ENCODE measurements at regions not wholly inside any gene's neighbourhood (a gene's known extent, or its start where the extent isn't known, plus 50 kb on each side); places are given as distances from the start of the nearest gene placed in this dataset.

GRCh38 chr2:226339616-226340015 lies 460.0 kb downstream of the IRS1 start:
- no peak overlapping the region for H3K27ac Mint-ChIP-seq (ENCODE audit: unreplicated experiment)
- TF ChIP-seq, protein P1, sequence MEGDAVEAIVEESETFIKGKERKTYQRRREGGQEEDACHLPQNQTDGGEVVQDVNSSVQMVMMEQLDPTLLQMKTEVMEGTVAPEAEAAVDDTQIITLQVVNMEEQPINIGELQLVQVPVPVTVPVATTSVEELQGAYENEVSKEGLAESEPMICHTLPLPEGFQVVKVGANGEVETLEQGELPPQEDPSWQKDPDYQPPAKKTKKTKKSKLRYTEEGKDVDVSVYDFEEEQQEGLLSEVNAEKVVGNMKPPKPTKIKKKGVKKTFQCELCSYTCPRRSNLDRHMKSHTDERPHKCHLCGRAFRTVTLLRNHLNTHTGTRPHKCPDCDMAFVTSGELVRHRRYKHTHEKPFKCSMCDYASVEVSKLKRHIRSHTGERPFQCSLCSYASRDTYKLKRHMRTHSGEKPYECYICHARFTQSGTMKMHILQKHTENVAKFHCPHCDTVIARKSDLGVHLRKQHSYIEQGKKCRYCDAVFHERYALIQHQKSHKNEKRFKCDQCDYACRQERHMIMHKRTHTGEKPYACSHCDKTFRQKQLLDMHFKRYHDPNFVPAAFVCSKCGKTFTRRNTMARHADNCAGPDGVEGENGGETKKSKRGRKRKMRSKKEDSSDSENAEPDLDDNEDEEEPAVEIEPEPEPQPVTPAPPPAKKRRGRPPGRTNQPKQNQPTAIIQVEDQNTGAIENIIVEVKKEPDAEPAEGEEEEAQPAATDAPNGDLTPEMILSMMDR (IDR thresholded peaks at IDR 0.05; ENCODE audit: unreplicated experiment) = no peak
- H3K4me1 Mint-ChIP-seq (ENCODE audit: unreplicated experiment) = peaks cover 3% of the 10 kb centered on the region
- H3K27me3 Mint-ChIP-seq (ENCODE audit: unreplicated experiment) = no peaks in the 10 kb centered on the region
- no peaks in the 10 kb centered on the region for H3K36me3 Mint-ChIP-seq (ENCODE audit: low read depth, unreplicated experiment)
- no peaks in the 10 kb centered on the region for H3K9me3 Mint-ChIP-seq (ENCODE audit: unreplicated experiment)
- H3K4me3 Mint-ChIP-seq (ENCODE audit: unreplicated experiment) = no peak overlapping the region
- no peak for DNase-seq (ENCODE audit: low spot score)

DNA sequence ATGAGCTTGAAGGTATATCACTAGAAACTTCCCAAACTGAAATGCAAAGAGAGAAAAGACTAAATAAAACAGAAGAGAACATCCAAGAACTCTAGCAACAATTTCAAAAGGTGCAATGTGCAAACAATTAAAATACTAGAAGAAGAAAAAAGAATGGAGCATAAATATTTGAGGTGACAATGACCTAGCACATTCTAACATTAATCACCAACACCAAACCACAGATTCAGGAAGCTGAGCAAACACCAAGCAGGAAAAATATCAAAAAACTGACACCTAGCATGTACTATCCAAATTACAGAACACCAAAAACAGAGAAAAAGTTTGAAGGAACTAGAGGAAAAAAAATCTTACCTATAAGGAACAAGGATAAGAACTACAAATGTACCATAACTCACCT lies 460.8 kb downstream of the IRS1 start:
- H3K4me3 Mint-ChIP-seq (ENCODE audit: unreplicated experiment) = no peak overlapping the region
- H3K27ac Mint-ChIP-seq (ENCODE audit: unreplicated experiment) = no peak overlapping the region

GRCh38 chr2:226337941-226338600 lies 461.5 kb downstream of the IRS1 start:
- Mint-ChIP-seq H3K4me1 (ENCODE audit: unreplicated experiment) (peaks cover 3% of the 10 kb centered on the region), H3K36me3 (ENCODE audit: low read depth, unreplicated experiment) (no peaks in the 10 kb centered on the region), H3K27me3 (ENCODE audit: unreplicated experiment) (no peaks in the 10 kb centered on the region), H3K4me3 (ENCODE audit: unreplicated experiment) (no peak overlapping the region), H3K27ac (ENCODE audit: unreplicated experiment) (no peak overlapping the region), H3K9me3 (ENCODE audit: unreplicated experiment) (no peaks in the 10 kb centered on the region)
- DNase-seq (ENCODE audit: low spot score) = no peak
- TF ChIP-seq, protein P1 (IDR thresholded peaks at IDR 0.05; ENCODE audit: unreplicated experiment) = no peak

More for the DNA sequence above, 460.8 kb downstream of the IRS1 start:
- Mint-ChIP-seq H3K4me1 (ENCODE audit: unreplicated experiment) (peaks cover 3% of the 10 kb centered on the region), H3K27me3 (ENCODE audit: unreplicated experiment) (no peaks in the 10 kb centered on the region), H3K36me3 (ENCODE audit: low read depth, unreplicated experiment) (no peaks in the 10 kb centered on the region), H3K9me3 (ENCODE audit: unreplicated experiment) (no peaks in the 10 kb centered on the region)
- TF ChIP-seq, protein P1 (IDR thresholded peaks at IDR 0.05; ENCODE audit: unreplicated experiment) = no peak
- no peak for DNase-seq (ENCODE audit: low spot score)

GRCh38 chr2:226336283-226336682 lies 463.3 kb downstream of the IRS1 start:
- Mint-ChIP-seq H3K4me1 (ENCODE audit: unreplicated experiment) (peaks cover 3% of the 10 kb centered on the region), H3K36me3 (ENCODE audit: low read depth, unreplicated experiment) (no peaks in the 10 kb centered on the region), H3K9me3 (ENCODE audit: unreplicated experiment) (no peaks in the 10 kb centered on the region), H3K4me3 (ENCODE audit: unreplicated experiment) (no peak overlapping the region), H3K27me3 (ENCODE audit: unreplicated experiment) (no peaks in the 10 kb centered on the region), H3K27ac (ENCODE audit: unreplicated experiment) (no peak overlapping the region)
- TF ChIP-seq, protein P1 (IDR thresholded peaks at IDR 0.05; ENCODE audit: unreplicated experiment) = no peak
- no peak for DNase-seq (ENCODE audit: low spot score)

DNA sequence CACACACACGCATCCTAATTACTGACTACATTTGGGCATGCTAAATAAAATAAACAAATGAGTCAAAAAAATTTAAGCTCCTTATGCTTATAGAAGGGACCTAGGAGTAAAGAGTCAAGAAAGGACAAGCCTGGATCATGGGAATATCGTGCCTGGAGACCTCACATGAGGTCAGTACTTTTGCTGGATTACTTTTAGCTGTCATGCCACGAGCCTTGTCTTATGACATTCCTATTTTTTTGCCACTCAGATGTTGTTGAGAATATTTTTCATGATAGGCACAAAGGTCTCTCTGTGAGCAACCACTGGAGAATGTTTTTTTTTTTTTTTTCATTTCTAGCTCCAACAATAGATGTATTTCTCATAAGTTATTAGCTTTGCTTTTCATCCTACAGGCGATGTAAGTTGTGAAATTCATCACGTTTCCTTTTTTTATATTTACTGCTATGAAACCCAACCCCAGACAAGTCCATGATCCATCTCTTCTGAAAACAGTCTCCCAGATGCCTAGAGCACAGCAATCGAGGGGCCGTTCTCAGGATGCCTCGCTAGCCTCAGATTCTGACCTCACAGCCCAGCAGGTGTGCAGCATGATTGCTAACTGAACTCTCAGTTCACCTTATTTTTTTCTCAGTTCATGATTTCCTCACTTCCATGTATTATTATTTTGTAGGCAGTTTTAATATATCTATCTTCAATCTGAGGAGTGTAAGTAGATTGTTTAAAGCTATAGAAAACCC lies 464.5 kb downstream of the IRS1 start:
- DNase-seq (ENCODE audit: low spot score) = no peak
- Mint-ChIP-seq H3K9me3 (ENCODE audit: unreplicated experiment) (no peaks in the 10 kb centered on the region), H3K27ac (ENCODE audit: unreplicated experiment) (no peak overlapping the region), H3K36me3 (ENCODE audit: low read depth, unreplicated experiment) (no peaks in the 10 kb centered on the region), H3K27me3 (ENCODE audit: unreplicated experiment) (no peaks in the 10 kb centered on the region), H3K4me1 (ENCODE audit: unreplicated experiment) (peaks cover 3% of the 10 kb centered on the region), H3K4me3 (ENCODE audit: unreplicated experiment) (no peak overlapping the region)
- TF ChIP-seq, protein P1 (IDR thresholded peaks at IDR 0.05; ENCODE audit: unreplicated experiment) = no peak

All from endothelial cell (in vitro differentiated cells).